Loucy (cell line): ENCODE measurements at regions not wholly inside any gene's neighbourhood (a gene's known extent, or its start where the extent isn't known, plus 50 kb on each side); places are given as distances from the start of the nearest gene placed in this dataset.

Experiments used
- EZH2phosphoT487 ChIP-seq: fragments of 200-600 bp; IDR thresholded peaks from 2 replicates; pipeline ENCODE4 v1.6.1; 2018; ENCODE audit warnings: antibody characterized with exemption, mild to moderate bottlenecking, moderate library complexity, borderline replicate concordance
- TF ChIP-seq, protein P1 (sequence below): fragments of 200-600 bp; sonication (generic); conservative IDR thresholded peaks from 2 replicates; pipeline ENCODE4 v1.5.1; 2014; ENCODE audit warnings: mild to moderate bottlenecking, antibody characterized with exemption, low read length

DNA sequence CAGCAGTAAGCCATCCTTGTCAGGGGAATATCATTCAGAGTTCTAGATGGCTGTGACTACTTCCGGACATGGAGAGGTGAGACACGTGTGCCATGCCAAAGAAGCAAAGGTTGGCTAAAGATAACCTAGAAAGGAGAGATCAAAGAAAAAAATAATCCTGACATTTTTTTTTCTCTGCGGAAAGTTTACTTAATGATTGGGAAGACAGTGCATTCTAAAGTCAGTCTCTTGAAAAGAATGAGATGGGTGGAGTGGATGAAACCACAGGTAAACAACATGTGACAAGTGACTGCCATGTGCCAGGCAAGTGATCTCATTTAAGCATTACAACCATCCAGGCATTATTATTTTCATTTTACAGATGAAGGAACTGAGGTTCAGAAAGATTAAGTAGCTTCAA is 436.6 kb downstream of the SOX2 start:
- TF ChIP-seq, protein P1, sequence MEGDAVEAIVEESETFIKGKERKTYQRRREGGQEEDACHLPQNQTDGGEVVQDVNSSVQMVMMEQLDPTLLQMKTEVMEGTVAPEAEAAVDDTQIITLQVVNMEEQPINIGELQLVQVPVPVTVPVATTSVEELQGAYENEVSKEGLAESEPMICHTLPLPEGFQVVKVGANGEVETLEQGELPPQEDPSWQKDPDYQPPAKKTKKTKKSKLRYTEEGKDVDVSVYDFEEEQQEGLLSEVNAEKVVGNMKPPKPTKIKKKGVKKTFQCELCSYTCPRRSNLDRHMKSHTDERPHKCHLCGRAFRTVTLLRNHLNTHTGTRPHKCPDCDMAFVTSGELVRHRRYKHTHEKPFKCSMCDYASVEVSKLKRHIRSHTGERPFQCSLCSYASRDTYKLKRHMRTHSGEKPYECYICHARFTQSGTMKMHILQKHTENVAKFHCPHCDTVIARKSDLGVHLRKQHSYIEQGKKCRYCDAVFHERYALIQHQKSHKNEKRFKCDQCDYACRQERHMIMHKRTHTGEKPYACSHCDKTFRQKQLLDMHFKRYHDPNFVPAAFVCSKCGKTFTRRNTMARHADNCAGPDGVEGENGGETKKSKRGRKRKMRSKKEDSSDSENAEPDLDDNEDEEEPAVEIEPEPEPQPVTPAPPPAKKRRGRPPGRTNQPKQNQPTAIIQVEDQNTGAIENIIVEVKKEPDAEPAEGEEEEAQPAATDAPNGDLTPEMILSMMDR: no peak
- no peak for TF ChIP-seq EZH2phosphoT487
